ENCODE measurements at regions not wholly inside any gene's neighbourhood (a gene's known extent, or its start where the extent isn't known, plus 50 kb on each side); places are given as distances from the start of the nearest gene placed in this dataset.
"Not testable (repeated sequence)": the region's sequence is repeated elsewhere in the genome, so short reads cannot be mapped to it uniquely, and the experiment has no call there.

DNA sequence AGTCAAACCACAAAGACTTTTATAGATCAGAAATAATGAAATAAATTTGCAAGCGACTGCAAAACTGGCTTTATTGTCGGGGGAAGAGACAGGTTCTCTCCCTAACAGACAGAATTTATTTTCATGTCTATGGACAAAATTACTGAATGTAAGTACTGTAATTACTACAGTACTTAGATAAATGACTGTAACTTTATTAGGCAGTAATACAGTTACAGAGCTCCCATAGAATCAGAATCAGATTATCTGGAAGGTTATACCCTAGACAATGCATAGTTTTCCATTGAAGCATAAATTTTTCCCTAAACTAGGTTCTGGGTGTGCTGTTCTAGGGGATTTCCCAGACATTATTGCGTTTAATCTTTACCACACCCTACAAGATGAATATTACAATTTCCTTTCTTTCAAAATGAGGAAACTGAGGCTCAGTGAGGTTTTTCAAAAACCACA is 114.2 kb downstream of the C12orf75 start:
- Mint-ChIP-seq H3K36me3 (ENCODE audit: insufficient read depth) (no peaks in the 10 kb centered on the region), H3K4me3 (no peak overlapping the region), H3K9me3 (no peaks in the 10 kb centered on the region), H3K4me1 (ENCODE audit: low read depth in 2 of 2) (no peaks in the 10 kb centered on the region), H3K27ac (no peak overlapping the region), H3K27me3 (peaks cover 12 to 27% of the 10 kb centered on the region in 2 donors)
- ATAC-seq (replicated peaks) (no peak), DNase-seq (no peak)

DNA sequence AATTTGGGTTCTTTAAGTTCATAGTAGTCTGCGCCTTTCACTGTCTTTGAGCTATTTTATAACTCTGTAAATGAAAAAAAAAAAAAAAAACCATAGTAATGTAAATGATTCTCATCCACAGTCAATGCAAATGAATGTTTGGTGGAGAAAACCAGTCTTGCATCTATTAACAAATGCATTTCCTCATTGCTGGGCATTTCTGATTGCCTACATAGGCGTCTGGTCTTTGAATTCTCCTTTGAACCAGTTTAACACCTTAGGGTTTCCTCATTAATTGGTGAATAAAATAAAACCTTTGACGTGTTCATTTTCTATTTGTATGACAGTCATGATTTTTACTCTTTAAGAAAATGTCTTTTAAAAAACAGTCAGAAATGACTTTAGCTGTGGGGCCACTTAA is 114.8 kb downstream of the C12orf75 start:
- H3K36me3 Mint-ChIP-seq (ENCODE audit: insufficient read depth), result no peaks in the 10 kb centered on the region
- H3K4me3 Mint-ChIP-seq, result no peak overlapping the region
- no peak overlapping the region for H3K27ac Mint-ChIP-seq
- no peaks in the 10 kb centered on the region for H3K4me1 Mint-ChIP-seq (ENCODE audit: low read depth in 2 of 2)
- ATAC-seq (replicated peaks), result no peak
- DNase-seq, result no peak
- no peaks in the 10 kb centered on the region for H3K9me3 Mint-ChIP-seq
- H3K27me3 Mint-ChIP-seq, result peaks cover 6 to 22% of the 10 kb centered on the region in 2 donors

DNA sequence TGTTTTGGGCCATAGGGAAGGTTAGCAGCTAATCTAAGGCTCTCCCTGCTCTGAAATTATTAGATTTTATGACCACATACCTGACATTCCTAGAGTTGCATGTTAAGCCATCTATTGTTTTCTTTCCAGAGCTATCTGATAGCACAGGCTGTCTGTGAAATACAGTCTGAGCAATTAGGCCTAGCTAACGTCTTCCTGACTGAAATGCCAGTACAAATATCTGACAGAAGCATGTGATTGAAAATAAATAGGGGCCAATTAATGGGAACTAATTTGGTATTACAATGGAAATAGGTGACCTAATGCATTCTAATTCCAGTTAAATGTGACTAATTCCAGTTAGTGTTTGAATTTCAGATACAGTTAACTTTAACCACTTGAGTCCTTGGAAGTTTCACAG is 115.2 kb downstream of the C12orf75 start:
- Mint-ChIP-seq H3K9me3 (no peaks in the 10 kb centered on the region), H3K27ac (no peak overlapping the region), H3K27me3 (peaks cover 6 to 21% of the 10 kb centered on the region in 2 donors), H3K4me3 (no peak overlapping the region), H3K4me1 (ENCODE audit: low read depth in 2 of 2) (no peaks in the 10 kb centered on the region), H3K36me3 (ENCODE audit: insufficient read depth) (no peaks in the 10 kb centered on the region)
- DNase-seq (no peak), ATAC-seq (replicated peaks) (no peak)

- peaks cover 6 to 29% of the 10 kb centered on the region in 2 donors for H3K27me3 Mint-ChIP-seq
- not testable (repeated sequence) for H3K9me3 Mint-ChIP-seq; DNase-seq; H3K4me3 Mint-ChIP-seq; H3K27ac Mint-ChIP-seq; ATAC-seq (replicated peaks); H3K36me3 Mint-ChIP-seq (ENCODE audit: insufficient read depth); H3K4me1 Mint-ChIP-seq (ENCODE audit: low read depth in 2 of 2)
Observed at GRCh38 chr12:105446460-105446859, 116.0 kb downstream of the C12orf75 start.

- H3K27ac Mint-ChIP-seq, result no peak overlapping the region
- H3K36me3 Mint-ChIP-seq (ENCODE audit: insufficient read depth), result no peaks in the 10 kb centered on the region
- no peak for ATAC-seq (replicated peaks)
- no peak for DNase-seq
- H3K4me3 Mint-ChIP-seq, result no peak overlapping the region
- no peaks in the 10 kb centered on the region for H3K4me1 Mint-ChIP-seq (ENCODE audit: low read depth in 2 of 2)
- H3K27me3 Mint-ChIP-seq, result peaks cover 2 to 24% of the 10 kb centered on the region in 2 donors
- H3K9me3 Mint-ChIP-seq, result no peaks in the 10 kb centered on the region
Observed at GRCh38 chr12:105449431-105449830, 118.9 kb downstream of the C12orf75 start.

DNA sequence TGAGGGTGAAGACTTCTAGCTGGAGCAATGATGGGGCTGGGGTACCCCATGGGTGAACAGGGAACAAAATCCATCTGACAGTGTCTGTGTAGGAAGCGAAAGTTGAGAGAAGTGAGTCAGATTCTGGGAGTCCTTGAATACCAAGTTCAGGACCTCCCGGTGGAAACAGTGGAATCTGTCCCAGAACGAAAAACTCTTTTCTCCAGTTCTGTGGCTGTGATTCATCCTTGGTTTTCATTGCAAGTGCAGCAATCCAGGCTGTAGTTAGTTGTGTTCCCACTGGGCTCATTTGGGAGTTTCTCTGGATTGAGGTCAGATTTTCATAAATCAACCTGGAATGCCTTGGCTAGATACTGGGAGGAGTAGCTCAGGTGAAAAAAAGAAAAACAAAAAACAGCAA is 120.7 kb downstream of the C12orf75 start:
- ATAC-seq (replicated peaks), result no peak
- Mint-ChIP-seq H3K36me3 (ENCODE audit: insufficient read depth) (no peaks in the 10 kb centered on the region), H3K4me1 (ENCODE audit: low read depth in 2 of 2) (no peaks in the 10 kb centered on the region), H3K27ac (no peak overlapping the region), H3K4me3 (no peak overlapping the region), H3K27me3 (peaks cover 0 to 21% of the 10 kb centered on the region in 2 donors), H3K9me3 (no peaks in the 10 kb centered on the region)
- no peak for DNase-seq

GRCh38 chr12:105451798-105452197 is 121.3 kb downstream of the C12orf75 start:
- H3K4me3 Mint-ChIP-seq, result no peak overlapping the region

DNA sequence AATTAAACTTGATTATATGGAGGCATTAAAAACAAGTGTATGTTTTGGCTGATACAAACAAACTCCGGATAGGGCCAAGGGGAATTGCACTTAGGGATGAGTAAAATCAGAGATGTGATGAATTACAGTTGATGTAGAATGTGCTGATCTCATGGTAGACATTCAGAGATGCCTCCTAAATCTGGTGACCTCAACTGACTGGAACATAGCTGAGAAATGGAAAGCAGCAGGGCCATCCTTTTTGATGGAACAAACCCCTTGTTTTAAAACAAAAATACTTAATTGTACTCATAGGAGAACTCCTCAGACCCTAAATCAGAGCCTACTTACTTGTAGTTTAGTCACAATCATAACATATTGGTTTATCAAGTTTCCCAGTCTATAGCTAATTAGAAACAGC is 122.8 kb downstream of the C12orf75 start:
- no peaks in the 10 kb centered on the region for H3K9me3 Mint-ChIP-seq
- no peaks in the 10 kb centered on the region for H3K36me3 Mint-ChIP-seq (ENCODE audit: insufficient read depth)
- no peak overlapping the region for H3K4me3 Mint-ChIP-seq
- ATAC-seq (replicated peaks) (no peak), DNase-seq (no peak)
- H3K27ac Mint-ChIP-seq, result no peak overlapping the region
- peaks cover 0 to 21% of the 10 kb centered on the region in 2 donors for H3K27me3 Mint-ChIP-seq
- no peaks in the 10 kb centered on the region for H3K4me1 Mint-ChIP-seq (ENCODE audit: low read depth in 2 of 2)

More at GRCh38 chr12:105451798-105452197, 121.3 kb downstream of the C12orf75 start:
- DNase-seq, result no peak
- ATAC-seq (replicated peaks), result no peak
- Mint-ChIP-seq H3K27me3 (peaks cover 0 to 21% of the 10 kb centered on the region in 2 donors), H3K9me3 (no peaks in the 10 kb centered on the region), H3K4me1 (ENCODE audit: low read depth in 2 of 2) (no peaks in the 10 kb centered on the region), H3K36me3 (ENCODE audit: insufficient read depth) (no peaks in the 10 kb centered on the region), H3K27ac (no peak overlapping the region)

GRCh38 chr12:105454688-105455087 is 124.2 kb downstream of the C12orf75 start:
- no peak overlapping the region for H3K27ac Mint-ChIP-seq
- DNase-seq (no peak), ATAC-seq (replicated peaks) (no peak)
- no peaks in the 10 kb centered on the region for H3K4me1 Mint-ChIP-seq (ENCODE audit: low read depth in 2 of 2)
- no peaks in the 10 kb centered on the region for H3K9me3 Mint-ChIP-seq
- no peaks in the 10 kb centered on the region for H3K36me3 Mint-ChIP-seq (ENCODE audit: insufficient read depth)
- H3K27me3 Mint-ChIP-seq, result peaks cover 0 to 21% of the 10 kb centered on the region in 2 donors
- H3K4me3 Mint-ChIP-seq, result no peak overlapping the region

DNA sequence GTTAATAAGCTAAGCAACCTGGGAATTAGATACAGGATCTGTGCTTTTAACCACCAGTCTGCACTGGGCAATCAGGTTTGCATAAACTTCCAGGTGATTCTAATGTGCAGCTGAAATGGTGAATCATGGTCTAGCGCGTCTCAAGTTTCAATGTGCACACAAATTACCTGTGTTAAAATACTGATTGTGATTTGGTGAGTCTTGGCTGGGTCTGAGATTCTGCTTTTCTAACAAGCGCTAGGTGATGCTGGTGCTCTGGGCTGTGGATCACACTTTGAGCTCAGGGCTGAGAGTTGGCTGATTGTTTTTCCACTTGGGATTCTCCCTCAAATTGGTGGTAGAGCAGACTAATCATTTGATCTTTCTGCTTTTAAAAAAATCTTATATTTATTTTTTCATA is 124.8 kb downstream of the C12orf75 start:
- H3K4me1 Mint-ChIP-seq (ENCODE audit: low read depth in 2 of 2), result no peaks in the 10 kb centered on the region

DNA sequence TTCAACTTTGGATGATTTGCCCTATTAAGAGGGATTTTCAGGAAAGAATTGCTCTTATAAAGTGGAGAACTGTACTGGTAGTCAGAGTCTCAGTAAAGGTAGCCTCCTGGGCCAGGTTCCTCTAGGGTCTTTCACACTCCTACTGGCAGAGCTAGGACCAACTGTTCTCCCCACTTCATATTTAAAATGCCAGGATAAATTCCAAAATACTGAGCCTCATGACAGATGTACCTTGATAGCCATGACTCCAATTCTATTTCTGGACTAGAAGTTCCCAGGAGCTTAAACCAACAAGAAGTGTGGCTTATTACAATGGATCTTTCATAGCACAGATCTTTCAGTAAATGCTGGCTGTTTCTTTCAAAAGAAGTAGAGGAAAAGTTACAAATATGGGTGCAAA is 126.5 kb downstream of the C12orf75 start:
- ATAC-seq (replicated peaks), result no peak
- Mint-ChIP-seq H3K36me3 (ENCODE audit: insufficient read depth) (no peaks in the 10 kb centered on the region), H3K4me3 (no peak overlapping the region), H3K27me3 (peaks cover 0 to 11% of the 10 kb centered on the region in 2 donors), H3K9me3 (no peaks in the 10 kb centered on the region), H3K4me1 (ENCODE audit: low read depth in 2 of 2) (no peaks in the 10 kb centered on the region), H3K27ac (no peak overlapping the region)
- no peak for DNase-seq

More for the DNA sequence above, 124.8 kb downstream of the C12orf75 start:
- no peaks in the 10 kb centered on the region for H3K9me3 Mint-ChIP-seq
- no peak overlapping the region for H3K27ac Mint-ChIP-seq
- H3K27me3 Mint-ChIP-seq, result peaks cover 0 to 21% of the 10 kb centered on the region in 2 donors
- no peaks in the 10 kb centered on the region for H3K36me3 Mint-ChIP-seq (ENCODE audit: insufficient read depth)
- no peak overlapping the region for H3K4me3 Mint-ChIP-seq
- ATAC-seq (replicated peaks) (no peak), DNase-seq (no peak)

- Mint-ChIP-seq H3K36me3 (ENCODE audit: insufficient read depth) (no peaks in the 10 kb centered on the region), H3K9me3 (no peaks in the 10 kb centered on the region), H3K4me3 (no peak overlapping the region), H3K27me3 (peaks cover 0 to 12% of the 10 kb centered on the region in 2 donors), H3K27ac (no peak overlapping the region), H3K4me1 (ENCODE audit: low read depth in 2 of 2) (no peaks in the 10 kb centered on the region)
- DNase-seq, result no peak
- ATAC-seq (replicated peaks), result no peak
Observed at GRCh38 chr12:105459760-105460330, 129.4 kb downstream of the C12orf75 start.

DNA sequence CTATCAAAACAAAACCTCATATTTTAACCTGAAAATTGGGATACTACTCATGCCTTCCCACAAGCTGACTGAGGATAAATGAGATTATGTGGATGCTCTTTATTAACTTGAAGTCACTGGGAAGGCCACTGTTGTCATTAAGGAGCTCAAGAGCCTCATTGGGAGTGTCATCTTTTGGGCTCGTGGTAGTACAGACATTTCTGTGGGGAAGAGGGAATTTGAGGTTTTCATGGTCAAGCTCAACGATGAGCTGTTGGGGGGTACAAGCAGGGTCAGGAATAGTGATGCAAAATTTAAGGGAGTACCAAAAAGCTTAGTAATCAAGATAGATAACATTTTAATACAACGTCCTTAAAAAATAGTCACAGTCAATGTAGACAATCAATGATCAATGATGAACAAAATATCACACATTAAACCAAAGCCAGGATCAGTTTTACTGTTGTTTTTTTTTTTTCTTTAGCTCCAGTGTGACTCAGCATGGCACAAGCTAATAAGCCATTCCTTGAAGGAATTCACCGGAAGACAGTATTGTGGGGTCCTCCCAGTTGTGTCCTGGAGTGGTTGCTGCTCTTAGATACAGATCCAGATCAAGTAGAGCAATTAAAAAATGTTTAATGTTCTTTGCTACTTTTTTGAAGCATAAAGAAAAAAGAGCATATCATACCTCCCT is 130.9 kb downstream of the C12orf75 start:
- DNase-seq (no peak), ATAC-seq (replicated peaks) (no peak)
- Mint-ChIP-seq H3K4me3 (no peak overlapping the region), H3K27ac (no peak overlapping the region), H3K27me3 (peaks cover 0 to 18% of the 10 kb centered on the region in 2 donors), H3K4me1 (ENCODE audit: low read depth in 2 of 2) (no peaks in the 10 kb centered on the region), H3K9me3 (no peaks in the 10 kb centered on the region), H3K36me3 (ENCODE audit: insufficient read depth) (no peaks in the 10 kb centered on the region)

Data from effector memory CD8-positive, alpha-beta T cell (primary cell).